ENCODE measurements at regions not wholly inside any gene's neighbourhood (a gene's known extent, or its start where the extent isn't known, plus 50 kb on each side); places are given as distances from the start of the nearest gene placed in this dataset.

DNA sequence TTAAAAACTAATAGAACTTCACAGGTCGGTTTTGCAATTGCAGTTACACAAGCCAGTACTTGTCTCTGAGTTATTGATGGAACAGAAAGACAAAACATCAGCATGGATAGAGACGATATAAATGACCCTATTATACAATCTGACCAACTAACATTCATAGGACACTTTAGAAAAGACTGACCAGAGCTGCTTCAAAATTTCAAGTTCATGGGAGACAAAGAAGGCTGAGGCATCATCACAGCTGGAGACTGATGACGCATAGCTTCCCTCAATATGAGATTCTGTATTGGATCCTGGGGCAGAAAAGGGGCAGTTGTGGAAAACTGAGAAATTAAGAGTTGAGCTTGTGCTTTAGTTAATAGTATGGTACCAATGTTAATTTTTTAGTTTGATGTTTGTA is 174.0 kb downstream of the THBS2 start:
- no peak for DNase-seq

DNA sequence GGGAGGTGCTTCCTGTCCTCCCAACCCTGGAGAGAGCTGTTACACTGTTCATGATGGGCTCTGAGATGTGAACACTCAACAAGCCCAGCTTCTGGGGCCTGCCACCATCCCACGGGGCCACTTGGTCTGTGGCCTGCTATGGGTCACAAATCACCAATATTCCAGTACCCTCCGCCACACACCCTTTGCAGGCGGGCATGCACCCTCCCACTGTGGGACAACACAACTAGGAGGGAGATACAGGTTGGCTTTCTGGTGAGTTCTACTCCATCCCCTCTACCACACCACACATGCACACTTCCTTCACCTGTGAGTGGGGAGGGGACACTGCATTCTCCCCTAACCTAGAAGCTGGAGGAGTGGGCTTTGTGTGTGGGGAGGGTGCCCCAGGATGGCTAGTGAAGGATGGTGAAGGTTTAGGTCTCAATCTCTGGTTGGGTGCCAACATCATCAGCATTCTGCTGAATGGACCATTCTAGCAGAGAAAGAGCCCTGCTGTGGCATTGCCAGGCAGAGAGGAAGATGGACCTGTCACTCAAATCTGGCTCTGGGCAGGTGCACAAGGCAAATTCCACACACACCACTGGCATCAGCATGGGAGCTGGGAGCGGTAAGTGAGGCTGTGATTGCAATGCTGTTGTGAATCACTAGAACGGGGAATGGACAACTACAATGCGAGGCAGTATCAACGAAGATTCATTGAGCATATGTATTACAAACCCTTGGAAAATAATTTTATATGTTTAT is 175.1 kb downstream of the THBS2 start:
- no peak for DNase-seq

DNA sequence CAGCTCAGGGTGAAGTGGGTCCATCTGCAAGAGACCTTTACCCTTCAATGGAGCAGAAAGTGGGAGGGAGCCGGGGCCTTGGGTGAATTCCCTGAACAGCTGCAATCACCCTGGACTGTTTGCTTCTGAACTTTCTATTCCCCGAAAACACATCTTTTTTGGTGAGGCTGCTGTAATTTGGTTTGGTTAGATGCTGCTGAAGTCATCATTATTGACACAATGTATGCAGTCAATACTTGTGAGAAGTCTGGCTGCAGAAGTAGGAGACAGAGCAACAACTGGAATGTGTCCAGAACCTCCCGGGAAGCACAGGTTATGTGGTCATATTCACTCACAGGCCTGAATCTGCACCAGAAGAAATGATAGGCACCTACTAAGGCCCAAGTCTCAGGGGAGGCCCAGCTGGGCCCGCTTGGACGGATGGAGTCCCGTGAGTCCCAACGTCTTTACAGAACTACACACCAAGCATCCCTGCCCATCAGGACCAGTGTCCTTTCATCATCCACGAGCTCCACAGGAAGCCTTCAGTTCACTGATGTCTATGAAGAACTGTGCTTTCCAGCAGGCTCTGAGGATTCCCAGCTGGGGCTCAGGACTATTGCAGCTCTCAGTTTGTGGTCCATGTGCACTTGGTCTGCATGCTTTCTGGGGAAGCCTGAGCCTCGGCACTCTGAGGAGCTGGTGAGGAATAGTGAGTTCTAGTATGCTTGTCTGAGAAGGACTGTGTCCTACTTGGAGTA is 177.6 kb downstream of the THBS2 start:
- DNase-seq, result no peak

DNA sequence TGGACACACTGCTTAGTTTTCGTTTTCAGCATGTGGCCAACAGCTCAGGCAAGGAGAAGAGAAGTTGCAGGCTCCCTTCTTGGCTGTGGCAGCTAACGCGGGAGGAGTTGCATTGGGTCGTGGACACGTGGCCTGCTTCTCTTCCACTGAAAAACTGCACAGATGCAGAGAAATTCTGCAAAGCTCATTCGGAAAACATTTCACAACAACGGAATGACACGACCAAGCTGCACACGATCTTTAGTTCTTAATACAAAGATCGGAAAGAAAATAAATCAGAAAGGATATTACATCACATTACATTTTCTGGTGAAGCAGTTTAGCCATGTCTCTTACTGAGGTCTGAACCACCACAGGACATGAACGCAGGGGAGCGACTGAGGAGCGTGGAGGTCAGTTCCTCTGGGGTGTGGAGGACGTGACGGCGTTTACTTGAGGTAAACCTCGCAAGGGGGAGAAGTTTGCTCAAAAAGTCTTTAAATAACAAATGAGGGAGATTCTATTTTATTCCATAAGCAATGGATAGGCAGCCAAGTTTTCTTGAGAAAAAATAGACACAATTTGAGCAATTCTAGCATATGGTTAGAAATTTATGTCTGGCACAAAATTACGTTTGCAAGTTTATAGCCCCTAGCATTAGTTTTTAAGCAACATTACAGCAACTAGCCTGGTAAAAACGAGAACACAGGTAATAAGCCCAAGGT is 178.3 kb downstream of the THBS2 start:
- DNase-seq, result no peak

DNA sequence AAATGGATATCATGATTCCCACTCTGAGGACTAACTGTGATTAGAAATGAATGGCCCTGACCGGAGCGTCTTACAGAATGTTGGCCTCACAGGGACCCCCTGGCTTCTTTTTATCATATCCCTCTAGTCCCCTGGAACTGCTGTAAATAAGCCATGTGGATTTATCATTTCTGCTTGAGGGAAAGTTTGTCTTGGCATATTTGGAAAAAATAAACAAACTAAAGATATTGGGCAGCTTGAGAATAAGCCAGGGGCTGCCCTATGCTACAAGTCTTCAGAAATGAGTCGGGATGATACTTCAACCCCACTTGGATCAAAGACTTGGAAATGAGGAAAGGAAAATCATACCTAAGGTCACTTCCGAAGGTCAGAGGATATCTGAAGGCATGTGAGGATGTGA is 179.1 kb downstream of the THBS2 start:
- no peak for DNase-seq

DNA sequence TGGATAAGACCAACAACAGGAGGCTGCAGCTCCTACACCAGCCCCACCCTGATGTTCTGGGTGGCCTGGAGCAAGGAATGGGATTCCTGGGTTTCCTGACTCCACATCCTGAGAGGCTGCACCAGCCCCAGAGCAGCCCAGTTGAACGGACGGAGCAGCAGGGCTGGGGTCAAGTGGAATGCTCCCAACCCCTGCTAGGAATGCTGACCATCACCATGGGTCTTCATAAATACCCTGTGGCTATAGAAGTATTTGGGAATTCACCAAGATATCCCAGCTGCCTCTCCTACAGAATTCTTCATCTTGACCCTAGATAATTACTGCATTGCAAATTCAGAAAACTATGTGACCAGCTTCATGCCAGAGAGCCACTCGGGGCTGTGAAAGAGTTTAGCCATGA is 180.3 kb downstream of the THBS2 start:
- no peak for DNase-seq

DNA sequence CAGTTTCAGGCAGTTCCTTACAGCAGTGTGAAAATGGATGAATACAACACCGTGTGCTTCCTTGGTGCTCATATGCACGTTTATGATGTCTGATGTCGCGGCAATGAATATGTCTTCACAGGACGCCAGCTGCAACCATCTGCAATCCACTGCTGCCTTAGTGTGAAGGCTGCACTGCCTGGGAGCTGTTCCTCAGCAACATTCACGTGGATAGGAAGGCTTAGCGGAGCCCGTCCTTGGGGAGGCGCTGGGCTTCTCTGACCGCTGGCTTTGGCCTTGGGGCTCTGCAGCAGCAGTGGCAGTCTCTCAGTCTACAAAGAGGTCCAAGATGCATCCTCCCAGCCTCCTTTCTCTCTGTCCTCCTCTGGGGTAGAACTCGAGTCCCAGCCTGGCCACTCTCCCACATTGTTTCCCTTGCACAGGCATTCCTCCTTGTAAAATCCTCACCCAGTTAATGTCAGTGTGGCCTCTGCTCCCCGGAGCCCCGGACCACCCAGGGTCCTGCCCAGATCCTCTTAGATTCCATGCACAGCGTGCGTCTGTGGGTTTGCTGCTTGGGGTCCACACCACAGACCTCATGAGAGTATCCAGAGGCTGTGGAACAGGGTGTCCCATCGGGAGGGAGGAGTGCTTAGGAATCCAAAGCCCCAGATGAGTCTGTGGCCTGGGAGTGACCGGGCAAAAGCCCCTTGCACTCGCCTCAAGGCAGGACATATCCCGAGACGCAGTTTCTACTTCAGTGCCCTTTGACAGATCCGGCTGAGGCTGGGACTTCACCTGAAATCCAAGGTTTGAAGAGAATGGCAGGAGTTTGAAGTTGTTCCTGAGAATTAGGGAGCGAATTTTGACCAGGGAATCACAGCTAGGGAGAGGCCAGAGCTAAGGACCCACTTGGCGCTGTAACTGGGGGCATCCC is 181.3 kb downstream of the THBS2 start:
- no peak for DNase-seq

DNA sequence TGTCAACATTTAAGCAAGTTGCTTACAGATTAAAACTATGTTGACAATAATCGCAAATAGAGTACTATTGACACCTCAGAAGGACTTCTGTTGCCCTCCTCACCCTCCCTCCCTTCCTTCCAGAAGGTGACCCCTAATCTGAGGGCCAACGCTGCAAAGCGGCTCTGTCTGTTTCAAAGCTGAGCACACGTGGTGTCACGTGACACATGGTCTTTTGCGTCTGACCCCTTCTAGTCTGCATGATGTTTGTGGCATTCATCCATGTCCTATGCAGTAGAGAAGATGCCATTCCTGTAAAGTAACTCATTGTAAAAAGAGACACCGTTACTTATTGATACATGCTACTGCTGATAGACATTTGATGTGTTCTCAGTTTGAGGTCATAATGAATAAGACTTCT is 182.3 kb downstream of the THBS2 start:
- no peak for DNase-seq

DNA sequence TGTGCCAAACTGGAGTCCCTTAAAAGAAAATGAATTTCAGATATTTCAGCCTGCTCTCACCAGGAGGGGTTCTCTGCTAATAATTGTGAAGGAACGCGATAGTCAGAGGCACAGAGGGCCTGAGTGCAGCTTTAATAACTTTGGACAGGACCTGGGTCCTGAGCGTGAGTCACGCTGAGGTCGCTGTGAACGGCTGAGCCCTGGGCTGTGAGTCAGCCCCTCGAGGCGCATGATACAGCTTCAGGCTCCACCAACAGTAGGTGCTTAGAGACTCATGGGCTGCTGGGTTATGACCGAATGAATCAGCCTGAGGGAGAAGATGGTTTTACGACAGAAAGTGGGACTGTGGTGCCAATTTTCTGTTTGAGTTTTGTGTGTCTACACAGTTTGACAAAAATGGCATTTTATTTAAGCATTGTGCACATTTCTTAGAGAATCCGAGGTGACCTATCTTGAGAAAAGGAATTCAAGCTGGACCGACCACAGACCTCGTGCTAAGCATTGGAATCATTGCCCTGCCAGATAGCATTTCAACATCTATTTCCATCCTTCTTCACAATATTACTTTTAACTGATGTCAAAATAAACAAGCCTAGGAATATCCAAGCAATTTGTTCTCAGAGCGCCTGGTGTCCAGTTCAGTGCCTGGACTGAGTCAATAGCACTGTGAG is 183.0 kb downstream of the THBS2 start:
- DNase-seq, result no peak

DNA sequence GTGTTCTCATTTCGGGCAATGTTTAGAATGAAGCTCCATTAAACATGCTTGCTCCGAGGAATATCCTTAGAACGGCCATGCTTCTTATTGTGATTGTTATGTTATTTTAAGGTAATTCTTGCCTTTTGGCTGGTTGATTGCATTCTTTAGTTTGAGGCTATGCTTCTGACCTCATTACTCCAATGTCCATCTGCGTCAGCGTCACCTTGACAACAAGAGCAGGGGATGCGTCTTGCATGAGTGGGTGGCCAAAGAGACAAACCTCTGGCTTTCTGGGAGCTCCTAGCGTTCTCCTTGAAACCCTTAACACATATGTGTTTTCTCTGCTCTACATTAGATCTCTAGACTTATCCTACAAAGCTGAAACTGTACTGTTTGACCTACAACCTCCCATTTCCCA is 184.3 kb downstream of the THBS2 start:
- DNase-seq, result no peak

DNA sequence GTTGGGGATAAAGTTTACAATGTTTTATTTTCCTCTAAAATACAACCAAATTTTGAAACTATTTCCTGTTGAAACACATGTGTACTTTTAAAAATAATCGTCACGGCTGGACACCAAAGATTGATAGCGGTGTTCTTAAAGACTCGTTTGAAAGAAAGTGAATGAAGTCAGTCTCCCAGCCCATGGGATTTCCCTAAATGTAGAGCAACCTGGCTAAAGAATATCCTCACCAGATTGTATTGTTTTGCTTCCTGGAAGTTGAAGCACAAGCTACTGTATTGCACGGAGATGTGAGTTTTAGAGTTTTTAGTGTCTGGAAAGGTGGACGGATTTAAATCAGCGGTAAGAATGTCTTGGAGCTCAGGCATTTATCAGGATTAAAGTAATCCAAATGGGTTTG is 189.5 kb downstream of the THBS2 start:
- no peak for DNase-seq

DNA sequence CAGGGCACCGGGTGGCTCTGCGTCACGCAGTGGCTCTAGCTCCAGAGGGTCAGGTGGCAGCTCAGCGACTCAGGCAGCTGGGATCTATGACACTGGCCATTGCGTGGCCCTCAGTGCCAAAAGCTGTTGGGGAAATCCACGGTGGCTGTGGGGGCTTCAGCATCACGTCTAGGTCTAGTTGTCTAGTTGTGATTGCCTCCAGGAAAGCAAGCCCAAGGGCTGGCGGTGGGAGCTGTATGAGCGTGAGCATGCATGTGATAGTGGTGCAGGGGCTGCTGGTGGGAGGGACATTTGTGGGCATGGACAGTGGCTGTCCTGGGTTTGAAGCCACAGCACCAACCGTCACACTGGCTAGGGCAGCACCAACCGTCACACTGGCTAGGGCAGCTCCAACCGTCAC is 191.4 kb downstream of the THBS2 start:
- no peak for DNase-seq

DNA sequence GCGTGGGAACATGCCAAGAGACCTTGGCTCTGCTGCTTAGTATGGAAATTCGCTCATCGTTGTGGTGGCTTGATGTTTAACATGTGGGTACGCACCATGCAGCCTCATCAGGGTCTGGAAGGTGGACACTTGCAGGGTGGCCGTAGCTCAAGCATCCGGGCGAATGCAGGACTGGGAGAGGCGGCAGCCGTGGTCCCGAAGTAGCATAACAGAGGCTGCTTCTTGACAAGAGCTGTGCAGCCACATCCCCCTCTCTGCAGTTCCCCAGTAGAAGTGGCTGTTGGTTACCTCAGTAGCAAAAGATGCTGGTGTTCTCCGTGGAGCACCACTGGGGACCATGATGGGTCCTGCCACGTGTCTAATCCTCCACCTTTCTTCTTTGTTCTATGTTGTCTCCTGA is 195.0 kb downstream of the THBS2 start:
- no peak for DNase-seq

DNA sequence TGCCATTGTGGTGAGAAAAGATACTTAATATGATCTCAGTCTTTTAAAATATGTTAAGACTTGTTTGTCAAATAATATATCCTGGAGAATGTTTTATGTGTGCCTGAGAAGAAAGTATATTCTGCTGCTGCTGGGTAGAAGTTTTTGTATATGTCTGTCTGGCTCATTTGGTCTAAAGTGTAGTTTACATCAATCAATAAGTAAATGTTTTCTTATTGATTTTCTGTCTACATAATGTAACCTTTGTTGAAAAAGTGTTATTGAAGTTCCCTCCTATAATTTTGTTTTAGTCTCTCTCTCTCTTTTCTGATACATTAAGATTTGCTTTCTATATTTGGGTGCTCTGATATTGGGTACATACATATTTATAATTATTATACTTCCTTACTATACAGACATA is 201.2 kb downstream of the THBS2 start:
- DNase-seq, result no peak

DNA sequence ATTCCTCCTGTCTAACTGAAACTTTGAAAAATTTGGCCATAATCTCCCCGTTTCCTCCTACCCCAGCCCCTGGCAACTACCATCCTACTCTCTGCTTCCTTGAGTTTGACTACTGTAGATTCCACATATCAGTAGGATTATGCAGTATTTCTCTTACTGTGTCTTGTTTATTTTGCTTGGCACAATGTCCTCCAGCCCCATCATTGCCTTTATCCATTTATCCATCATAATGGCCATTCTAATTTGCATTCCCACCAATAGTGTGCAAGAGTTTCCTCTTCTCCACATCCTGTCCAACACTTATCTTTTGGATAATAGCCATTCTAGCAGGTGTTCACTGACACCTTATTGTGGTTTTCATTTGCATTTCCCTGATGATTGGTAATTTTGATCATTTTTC is 202.3 kb downstream of the THBS2 start:
- no peak for DNase-seq

DNA sequence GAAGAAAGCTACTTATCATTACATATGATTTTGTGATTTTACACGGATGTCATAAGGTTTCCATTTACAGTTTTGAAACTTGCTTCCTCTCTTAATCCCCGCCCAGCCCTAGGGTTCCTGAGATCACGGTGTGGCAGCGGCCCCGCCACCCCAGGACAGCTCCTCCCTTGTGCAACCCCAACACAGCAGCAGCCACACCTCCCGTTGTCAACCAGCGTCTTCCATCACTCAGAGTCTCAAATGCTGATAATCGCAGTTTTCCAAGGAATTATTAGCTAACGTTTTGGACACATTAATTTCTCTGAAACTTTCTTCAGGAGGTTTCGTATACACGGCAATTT is 204.8 kb downstream of the THBS2 start:
- DNase-seq, result no peak

DNA sequence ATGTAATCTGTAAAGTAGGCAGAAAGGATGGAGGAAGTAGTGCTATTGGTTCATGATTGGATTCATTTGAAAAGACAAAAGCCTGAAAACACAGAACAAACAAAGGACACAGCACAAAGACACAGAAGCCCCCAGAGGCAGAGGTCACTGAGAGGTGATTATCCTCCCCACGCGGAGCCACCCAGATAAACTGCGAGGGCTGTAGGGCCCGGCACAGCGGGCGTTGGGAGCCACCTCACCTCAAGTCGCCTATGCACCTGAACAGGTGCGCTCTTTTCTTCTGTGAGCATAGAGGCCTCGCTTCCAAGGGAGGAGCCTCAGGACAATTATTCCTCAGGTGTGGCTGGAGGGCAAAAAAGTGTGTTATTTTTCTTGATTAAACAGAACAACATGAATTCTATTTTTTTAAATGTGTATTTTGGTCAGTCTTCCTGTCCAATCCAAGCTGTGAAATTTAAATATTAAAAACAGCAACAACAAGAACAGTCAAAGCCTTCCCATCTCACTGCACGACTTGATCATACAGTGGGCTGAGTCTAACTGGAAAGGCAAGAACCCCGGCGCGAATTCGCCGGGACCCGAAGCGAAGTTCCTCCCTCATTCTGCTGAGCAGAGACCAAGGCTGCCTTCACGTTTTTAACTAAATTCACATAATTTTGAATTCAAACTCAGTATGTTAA is 205.3 kb downstream of the THBS2 start:
- DNase-seq, result no peak

DNA sequence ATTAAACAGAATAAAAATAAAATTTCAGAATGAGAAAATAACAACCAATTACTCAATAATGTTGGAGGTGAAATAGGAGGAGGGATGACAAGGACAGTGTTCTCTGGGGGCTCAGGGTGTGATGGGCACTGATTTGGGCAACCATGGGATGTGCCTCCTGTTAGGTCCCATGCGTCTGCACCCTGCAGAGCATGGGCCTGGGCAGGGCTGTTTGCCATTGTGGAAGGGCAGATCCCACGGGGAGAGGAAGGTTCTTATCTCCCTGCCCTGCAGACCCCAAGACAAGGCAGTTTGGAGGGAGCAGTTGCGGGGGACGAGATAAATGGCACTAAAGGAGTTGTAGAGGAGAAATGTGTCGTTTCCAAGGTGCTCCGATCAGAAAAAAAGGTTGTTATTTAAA is 206.3 kb downstream of the THBS2 start:
- no peak for DNase-seq

DNA sequence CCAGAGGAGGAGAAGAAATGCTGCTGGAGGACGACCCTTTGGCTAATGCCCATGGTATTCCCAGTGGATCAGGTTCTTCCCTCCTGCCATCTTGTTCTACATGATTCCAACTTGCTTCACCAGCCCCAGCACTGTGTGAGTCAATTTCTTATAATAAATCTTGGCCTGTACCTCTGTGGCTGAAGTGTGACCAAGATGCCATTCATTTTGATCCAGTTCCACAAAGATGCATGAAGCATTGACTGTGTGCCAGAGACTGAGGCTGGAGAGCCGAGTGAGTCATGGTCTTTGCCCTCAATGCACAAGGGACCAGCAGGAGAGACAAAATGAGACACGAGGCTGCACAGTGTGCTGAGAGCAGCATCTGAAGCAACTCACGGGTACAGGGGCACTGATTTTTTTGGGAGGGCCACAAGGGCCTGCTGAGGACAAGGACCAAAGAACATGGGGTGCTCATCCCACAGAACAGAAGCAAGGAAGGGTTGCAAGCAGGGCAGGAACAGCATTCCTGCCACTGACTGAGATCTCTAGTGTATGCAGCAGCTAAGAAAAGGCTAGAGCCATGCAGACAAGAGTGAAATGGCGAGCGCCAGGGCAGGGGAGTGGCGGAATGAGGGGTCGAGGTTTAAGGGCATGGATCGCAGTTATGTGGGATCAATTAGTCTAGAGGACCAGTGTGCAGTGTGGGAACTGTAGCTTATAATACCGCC is 207.0 kb downstream of the THBS2 start:
- no peak for DNase-seq

DNA sequence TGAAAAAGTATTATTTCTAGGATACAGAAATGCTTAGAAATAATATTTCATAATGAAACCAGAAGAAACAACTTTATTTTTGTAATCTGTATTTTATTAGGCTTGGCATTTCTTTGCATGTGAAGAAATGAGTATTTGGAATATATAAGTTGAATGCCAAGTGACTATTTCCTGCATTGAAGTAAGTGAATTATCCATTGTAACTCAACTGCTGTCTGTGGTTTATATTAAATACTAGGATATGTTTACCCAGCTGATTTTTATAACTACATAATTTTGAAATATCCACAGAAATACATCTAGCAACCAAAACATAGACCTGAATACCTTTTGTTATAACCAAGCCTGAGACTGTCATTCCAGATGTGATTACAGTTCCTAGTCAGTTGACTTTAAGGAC is 207.6 kb downstream of the THBS2 start:
- DNase-seq, result no peak

DNA sequence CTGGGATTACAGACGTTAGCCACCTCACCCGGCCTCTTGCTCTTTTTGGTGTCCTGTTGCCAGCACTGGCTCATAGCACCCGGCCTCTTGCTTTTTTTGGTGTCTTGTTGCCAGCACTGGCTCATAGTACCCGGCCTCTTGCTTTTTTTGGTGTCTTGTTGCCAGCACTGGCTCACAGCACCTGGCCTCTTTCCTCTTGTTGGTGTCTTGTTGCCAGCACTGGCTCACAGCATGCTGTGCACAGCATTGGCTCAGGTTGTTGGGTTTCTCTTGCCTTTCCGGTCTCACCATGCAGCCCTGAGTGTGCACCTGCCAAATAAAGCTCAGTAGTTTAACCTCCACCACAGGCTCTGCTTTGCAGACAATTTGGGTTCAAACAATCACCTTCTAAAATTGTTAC is 208.2 kb downstream of the THBS2 start:
- no peak for DNase-seq

All from stimulated activated CD4-positive, alpha-beta T cell treated with anti-CD3 and anti-CD28 coated beads, Interleukin-12 subunit alpha, Interleukin-12 subunit beta, amount 100 ng/mL, for 4 hours (primary cell).